HS-27A (cell line): ENCODE measurements at regions not wholly inside any gene's neighbourhood (a gene's known extent, or its start where the extent isn't known, plus 50 kb on each side); places are given as distances from the start of the nearest gene placed in this dataset.
"Not testable (repeated sequence)": the region's sequence is repeated elsewhere in the genome, so short reads cannot be mapped to it uniquely, and the experiment has no call there.

Experiments
- DNase-seq: peaks from one replicate; pipeline ENCODE4 v3.0.0-alpha.2; 2012; ENCODE audit warnings: low read depth, missing footprints

GRCh38 chr22:47543447-47543846, 781.0 kb downstream of the TBC1D22A start:
- no peak for DNase-seq

GRCh38 chr22:47540011-47540410, 777.6 kb downstream of the TBC1D22A start:
- no peak for DNase-seq

GRCh38 chr22:47539374-47539773, 776.9 kb downstream of the TBC1D22A start:
- no peak for DNase-seq

GRCh38 chr22:47535681-47536080, 773.2 kb downstream of the TBC1D22A start:
- no peak for DNase-seq

GRCh38 chr22:47534804-47535410, 772.5 kb downstream of the TBC1D22A start:
- no peak for DNase-seq

- DNase-seq = no peak
Measured at GRCh38 chr22:47533961-47534803, 771.7 kb downstream of the TBC1D22A start.

- DNase-seq = no peak
Measured at GRCh38 chr22:47517062-47517461, 754.6 kb downstream of the TBC1D22A start.

GRCh38 chr22:47515384-47516125, 753.1 kb downstream of the TBC1D22A start:
- DNase-seq = no peak

GRCh38 chr22:47512617-47513016, 750.2 kb downstream of the TBC1D22A start:
- no peak for DNase-seq

GRCh38 chr22:47504962-47505361, 742.5 kb downstream of the TBC1D22A start:
- no peak for DNase-seq

GRCh38 chr22:47498969-47499495, 736.6 kb downstream of the TBC1D22A start:
- no peak for DNase-seq

GRCh38 chr22:47497666-47498065, 735.2 kb downstream of the TBC1D22A start:
- DNase-seq = no peak

- DNase-seq = no peak
Measured at GRCh38 chr22:47495110-47495509, 732.7 kb downstream of the TBC1D22A start.

GRCh38 chr22:47488131-47488530, 725.7 kb downstream of the TBC1D22A start:
- DNase-seq = not testable (repeated sequence)

GRCh38 chr22:47486569-47487312, 724.3 kb downstream of the TBC1D22A start:
- DNase-seq = no peak

- no peak for DNase-seq
Measured at GRCh38 chr22:47484960-47485569, 722.6 kb downstream of the TBC1D22A start.

GRCh38 chr22:47476231-47476630, 713.8 kb downstream of the TBC1D22A start:
- no peak for DNase-seq

- DNase-seq = no peak
Measured at GRCh38 chr22:47474895-47475294, 712.4 kb downstream of the TBC1D22A start.

- DNase-seq = no peak
Measured at GRCh38 chr22:47474464-47474863, 712.0 kb downstream of the TBC1D22A start.

- DNase-seq = no peak
Measured at GRCh38 chr22:47472636-47473035, 710.2 kb downstream of the TBC1D22A start.

- no peak for DNase-seq
Measured at GRCh38 chr22:47471406-47471805, 709.0 kb downstream of the TBC1D22A start.
